Neural cell (in vitro differentiated cells): ENCODE measurements at regions not wholly inside any gene's neighbourhood (a gene's known extent, or its start where the extent isn't known, plus 50 kb on each side); places are given as distances from the start of the nearest gene placed in this dataset.

Experiments
- H2AFZ ChIP-seq: fragments of 200-600, 300-800 bp; sonication (generic), shearing (Covaris generic); 2 replicates; pipeline ENCODE4 v1.6.0; 2014; ENCODE audit warnings: low read depth, mild to moderate bottlenecking, antibody characterized with exemption, low read length, moderate library complexity
- H3F3A ChIP-seq: fragments of 200-600 bp; shearing (Covaris generic); 2 replicates; pipeline ENCODE4 v1.6.1; 2016; ENCODE audit warnings: mild to moderate bottlenecking, moderate library complexity, mixed read lengths, antibody characterized with exemption, low read length; ENCODE audit not compliant: insufficient read depth, poor library complexity, severe bottlenecking
- H3K27ac ChIP-seq: fragments of 200-600, 300-800 bp; sonication (generic), shearing (Covaris generic); 2 replicates; pipeline ENCODE4 v1.5.1; 2014; ENCODE audit warnings: mild to moderate bottlenecking, low read length, moderate library complexity
- H3K27me3 ChIP-seq: fragments of 300-800, 200-600 bp; sonication (generic), shearing (Covaris generic); 2 replicates; pipeline ENCODE4 v1.6.0; 2014; ENCODE audit warnings: mild to moderate bottlenecking, low read depth, low read length, moderate library complexity; ENCODE audit not compliant: insufficient read depth
- H3K36me3 ChIP-seq: fragments of 300-800, 200-600 bp; sonication (generic), shearing (Covaris generic); 2 replicates; pipeline ENCODE4 v1.5.1; 2014; ENCODE audit warnings: mild to moderate bottlenecking, antibody characterized with exemption, low read length, moderate library complexity; ENCODE audit not compliant: insufficient read depth
- H3K4me2 ChIP-seq: fragments of 300-800, 200-600 bp; sonication (generic), shearing (Covaris generic); 2 replicates; pipeline ENCODE4 v1.6.0; 2014; ENCODE audit warnings: mild to moderate bottlenecking, low read length
- H3K4me3 ChIP-seq: fragments of 300-800, 200-600 bp; sonication (generic), shearing (Covaris generic); 2 replicates; pipeline ENCODE4 v1.5.1; 2014; ENCODE audit warnings: mild to moderate bottlenecking, low read length, moderate library complexity
- H3K79me2 ChIP-seq: fragments of 200-600 bp; shearing (Covaris generic); replicated peaks from 2 replicates; pipeline ENCODE4 v1.6.0; 2014; ENCODE audit warnings: mild to moderate bottlenecking, low read length, moderate library complexity; ENCODE audit not compliant: insufficient read depth
- H3K9ac ChIP-seq: fragments of 300-800, 200-600 bp; sonication (generic), shearing (Covaris generic); 2 replicates; pipeline ENCODE4 v1.6.1; 2016; ENCODE audit warnings: mild to moderate bottlenecking, low read length, mixed read lengths
- H3K9me2 ChIP-seq: fragments of 200-600 bp; shearing (Covaris generic); 2 replicates; pipeline ENCODE4 v1.6.1; 2016; ENCODE audit warnings: mild to moderate bottlenecking, low read length, mixed read lengths; ENCODE audit not compliant: insufficient read depth
- H3K9me3 ChIP-seq: fragments of 200-600, 300-800 bp; sonication (generic), shearing (Covaris generic); 2 replicates; pipeline ENCODE4 v1.6.1; 2016; ENCODE audit warnings: mild to moderate bottlenecking, mixed run types, low read length, moderate library complexity, mixed read lengths
- H4K20me1 ChIP-seq: fragments of 200-600 bp; shearing (Covaris generic); 2 replicates; pipeline ENCODE4 v1.6.1; 2016; ENCODE audit warnings: mild to moderate bottlenecking, mixed run types; ENCODE audit not compliant: insufficient read depth
- CTCF ChIP-seq: fragments of 450-650 bp; IDR thresholded peaks from 2 replicates; pipeline ENCODE4 v1.5.1; 2014; ENCODE audit warnings: antibody characterized with exemption, mild to moderate bottlenecking, moderate library complexity; ENCODE audit not compliant: poor library complexity, severe bottlenecking
- EP300 ChIP-seq: fragments of 450-650 bp; conservative IDR thresholded peaks from 2 replicates; pipeline ENCODE4 v1.6.1; 2014; ENCODE audit warnings: antibody characterized with exemption, mild to moderate bottlenecking, moderate library complexity; ENCODE audit not compliant: poor library complexity, severe bottlenecking
- EZH2 ChIP-seq: fragments of 200-600, 300-800 bp; shearing (Covaris generic), sonication (generic); IDR thresholded peaks from 2 replicates; pipeline ENCODE4 v1.6.1; 2014; ENCODE audit warnings: antibody characterized with exemption, low read length, borderline replicate concordance, mild to moderate bottlenecking; ENCODE audit not compliant: insufficient read depth, poor library complexity, severe bottlenecking
- MXI1 ChIP-seq: fragments of 450-650 bp; conservative IDR thresholded peaks from 2 replicates; pipeline ENCODE4 v1.6.1; 2014; ENCODE audit warnings: antibody characterized with exemption, mild to moderate bottlenecking; ENCODE audit not compliant: poor library complexity, severe bottlenecking
- POLR2AphosphoS5 ChIP-seq: IDR thresholded peaks from 2 replicates; pipeline ENCODE4 v1.6.1; 2012
- RAD21 ChIP-seq: fragments of 450-650 bp; conservative IDR thresholded peaks from 2 replicates; pipeline ENCODE4 v1.6.1; 2014; ENCODE audit warnings: antibody characterized with exemption, mild to moderate bottlenecking, moderate library complexity
- REST ChIP-seq: IDR thresholded peaks from 2 replicates; pipeline ENCODE4 v1.6.1; 2012; ENCODE audit warnings: borderline replicate concordance
- SMC3 ChIP-seq: fragments of 450-650 bp; conservative IDR thresholded peaks from 2 replicates; pipeline ENCODE4 v1.6.1; 2014; ENCODE audit warnings: antibody characterized with exemption, mild to moderate bottlenecking, moderate library complexity; ENCODE audit not compliant: poor library complexity
- TAF1 ChIP-seq: IDR thresholded peaks from 2 replicates; pipeline ENCODE4 v1.6.1; 2012; ENCODE audit warnings: low read depth

DNA sequence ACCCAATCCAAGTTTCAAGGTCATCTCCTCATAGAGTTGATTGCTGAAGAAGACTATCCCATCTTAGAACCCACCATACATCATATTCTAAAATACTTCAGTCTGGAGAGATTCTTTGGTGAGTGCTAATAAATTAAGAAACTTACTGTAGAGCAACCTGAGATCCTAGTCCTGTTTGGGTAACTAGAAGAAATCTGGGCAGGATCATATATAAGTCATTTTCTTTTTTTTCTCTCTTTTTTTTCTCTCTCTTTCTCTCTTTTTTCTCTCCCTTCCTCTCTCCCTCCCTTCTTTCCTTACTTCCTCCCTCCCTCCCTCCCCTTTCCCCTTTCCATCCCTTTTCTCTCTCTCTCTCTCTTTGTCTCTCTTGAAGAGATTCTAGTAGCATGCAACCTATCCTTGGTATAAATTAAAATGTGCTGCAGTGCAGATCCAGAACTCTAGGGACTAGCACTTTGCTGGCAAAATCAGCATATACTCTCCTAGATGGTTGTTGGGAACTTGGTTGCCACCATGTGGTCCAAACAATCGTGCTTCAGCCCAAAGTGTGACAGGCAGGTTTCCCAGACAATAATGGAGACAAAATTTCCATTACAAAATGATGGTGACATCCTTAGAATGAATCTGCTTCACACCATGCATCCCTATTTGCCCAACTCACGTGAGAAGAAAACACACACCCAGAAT is 399.4 kb upstream of the CELF4 start:
- Histone ChIP-seq H4K20me1 (no peaks in the 10 kb centered on the region), H3K9me3 (no peaks in the 10 kb centered on the region), H3K4me3 (no peak overlapping the region), H3F3A (no peaks in the 10 kb centered on the region), H3K27ac (no peak overlapping the region), H3K79me2 (no peaks in the 10 kb centered on the region), H3K4me2 (no peak overlapping the region), H3K9me2 (no peaks in the 10 kb centered on the region), H2AFZ (no peak overlapping the region), H3K9ac (no peak overlapping the region), H3K36me3 (no peaks in the 10 kb centered on the region), H3K27me3 (no peaks in the 10 kb centered on the region)
- no peak for TF ChIP-seq REST
- TF ChIP-seq POLR2AphosphoS5, result no peak
- TF ChIP-seq SMC3, result no peak

DNA sequence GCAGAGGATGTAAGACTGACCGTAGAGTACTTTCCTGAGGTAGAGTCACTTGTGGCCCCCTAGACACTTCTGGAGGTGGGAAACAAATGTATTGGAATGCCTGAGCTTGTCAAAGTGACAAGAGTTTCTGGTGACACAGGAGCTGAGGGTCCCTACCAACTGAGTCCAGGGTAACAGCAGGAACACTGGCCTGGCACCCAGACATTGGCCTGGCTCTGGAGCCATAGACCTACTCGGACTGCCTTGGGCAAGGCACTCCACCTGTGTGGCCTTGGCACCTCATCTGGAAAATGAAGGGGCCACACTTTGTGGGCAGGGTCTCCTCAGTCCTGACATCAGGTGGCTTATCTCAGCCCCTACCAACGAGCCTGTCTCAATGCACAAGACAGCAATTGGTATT is 398.2 kb upstream of the CELF4 start:
- H3K4me3 ChIP-seq, result no peak overlapping the region
- H3K9me2 ChIP-seq, result no peaks in the 10 kb centered on the region
- H3K36me3 ChIP-seq, result no peaks in the 10 kb centered on the region
- H3K27me3 ChIP-seq, result no peaks in the 10 kb centered on the region
- no peak overlapping the region for H3K9ac ChIP-seq
- H3K27ac ChIP-seq, result no peak overlapping the region
- H2AFZ ChIP-seq, result no peak overlapping the region
- no peak overlapping the region for H3K4me2 ChIP-seq
- no peaks in the 10 kb centered on the region for H3K9me3 ChIP-seq
- TF ChIP-seq RAD21 (no peak), SMC3 (no peak), CTCF (no peak), EZH2 (no peak), MXI1 (no peak), POLR2AphosphoS5 (no peak), EP300 (no peak), TAF1 (no peak), REST (no peak)
- H4K20me1 ChIP-seq, result no peaks in the 10 kb centered on the region
- no peaks in the 10 kb centered on the region for H3K79me2 ChIP-seq
- H3F3A ChIP-seq, result no peaks in the 10 kb centered on the region
